B cell (primary cell): ENCODE measurements at regions not wholly inside any gene's neighbourhood (a gene's known extent, or its start where the extent isn't known, plus 50 kb on each side); places are given as distances from the start of the nearest gene placed in this dataset.

Source experiments
- ATAC-seq: fragments of 200-7000 bp; cut with Tn5 transposase; one replicate; pipeline ENCODE4 v1.10.0; 2021; ENCODE audit warnings: low read depth, mild to moderate bottlenecking, moderate number of reproducible peaks, moderate library complexity
- CTCF ChIA-PET: fragments of 350-600 bp; sonication (Branson Sonifier 250); formaldehyde crosslinking; loops from one replicate; lab custom pipeline; 2021; ENCODE audit warnings: antibody characterized with exemption, inconsistent platforms; lab: Charles Lee
- POLR2A ChIA-PET: fragments of 350-600 bp; sonication (Branson Sonifier 250); formaldehyde crosslinking; loops from one replicate; lab custom pipeline; 2021; ENCODE audit warnings: antibody characterized with exemption; lab: Charles Lee
- DNase-seq: peaks from one replicate; pipeline ENCODE4 v3.0.0; 2013
- H2AFZ ChIP-seq: 2 replicates; pipeline ENCODE4 v1.6.1; 2012; ENCODE audit warnings: mild to moderate bottlenecking, low read depth, low read length; ENCODE audit not compliant: insufficient read depth, poor library complexity, severe bottlenecking
- H3K27ac ChIP-seq, 2 donors: 1 replicate in 1 of 2; 2 replicates in 1 of 2; pipeline ENCODE4 v1.5.1; 2012 to 2013; ENCODE audit warnings: low read length in 2 of 2, mild to moderate bottlenecking in 2 of 2, moderate library complexity in 1 of 2
- H3K27me3 ChIP-seq, 4 experiments: fragments of 200-600 bp in 1 of 4; sonication (generic) in 1 of 4; replicated peaks in 1 of 4; 1 replicate in 2 of 4; 2 replicates in 2 of 4; pipeline versions ENCODE4 v1.6.1 to v1.7.0; 2013 to 2016; ENCODE audit warnings: low read length in 3 of 4, mild to moderate bottlenecking in 2 of 4, mixed read lengths in 1 of 4, moderate library complexity in 1 of 4; ENCODE audit not compliant: insufficient read depth in 4 of 4, control insufficient read depth in 3 of 4; ENCODE audit errors: control extremely low read depth in 1 of 4
- H3K36me3 ChIP-seq, 2 experiments: replicated peaks in 1 of 2; 1 replicate in 1 of 2; 2 replicates in 1 of 2; pipeline versions ENCODE4 v1.6.1 to v1.7.1; 2013; ENCODE audit warnings: low read length in 1 of 2; ENCODE audit not compliant: insufficient read depth in 2 of 2, control insufficient read depth in 1 of 2; ENCODE audit errors: control extremely low read depth in 1 of 2, extremely low read depth in 1 of 2
- H3K4me1 ChIP-seq, 2 donors: fragments of 200-600 bp in 1 of 2; sonication (generic) in 1 of 2; 1 replicate in 1 of 2; 2 replicates in 1 of 2; pipeline versions ENCODE4 v1.5.1 to v1.6.1; 2013 to 2017; ENCODE audit warnings: low read length in 2 of 2; ENCODE audit not compliant: control insufficient read depth in 2 of 2, insufficient read depth in 2 of 2
- H3K4me2 ChIP-seq: replicated peaks from 2 replicates; pipeline ENCODE3; 2012; ENCODE audit warnings: mild to moderate bottlenecking, low read depth, low read length; ENCODE audit not compliant: poor library complexity, severe bottlenecking
- H3K4me3 ChIP-seq, 5 experiments: fragments of 200-600 bp in 1 of 5; sonication (generic) in 1 of 5; 1 replicate in 3 of 5; 2 replicates in 2 of 5; pipeline versions ENCODE4 v1.5.1 to v1.7.0; 2011 to 2016; ENCODE audit warnings: low read length in 4 of 5, mild to moderate bottlenecking in 4 of 5, low read depth in 2 of 5, control low read depth in 1 of 5, moderate library complexity in 1 of 5; ENCODE audit not compliant: insufficient read depth in 1 of 5; ENCODE audit errors: control extremely low read depth in 1 of 5, extremely low read depth in 1 of 5
- H3K79me2 ChIP-seq: fragments of 200-600 bp; sonication (generic); one replicate; pipeline ENCODE4 v1.6.0; 2016; ENCODE audit warnings: low read length; ENCODE audit not compliant: control insufficient read depth, insufficient read depth
- H3K9ac ChIP-seq: fragments of 200-600 bp; sonication (generic); 2 replicates; pipeline ENCODE4 v1.6.1; 2017; ENCODE audit warnings: mild to moderate bottlenecking, low read length, moderate library complexity
- H3K9me3 ChIP-seq, 3 donors: one replicate each; pipeline versions ENCODE4 v1.6.1 to v1.7.1; 2013; ENCODE audit warnings: low read length in 2 of 3; ENCODE audit not compliant: control insufficient read depth in 2 of 3, insufficient read depth in 1 of 3; ENCODE audit errors: control extremely low read depth in 1 of 3
- H4K20me1 ChIP-seq: 2 replicates; pipeline ENCODE4 v1.6.0; 2012; ENCODE audit warnings: mild to moderate bottlenecking, low read length; ENCODE audit not compliant: insufficient read depth, control insufficient read depth, poor library complexity, severe bottlenecking
- H3K27ac Mint-ChIP-seq: one replicate; pipeline ENCODE4 v1.8.0; 2021; ENCODE audit warnings: mixed read lengths
- H3K27me3 Mint-ChIP-seq: one replicate; pipeline ENCODE4 v1.8.0; 2021; ENCODE audit warnings: mixed read lengths
- H3K4me1 Mint-ChIP-seq: one replicate; pipeline ENCODE4 v1.8.0; 2021; ENCODE audit warnings: mixed read lengths
- H3K4me3 Mint-ChIP-seq: one replicate; pipeline ENCODE4 v1.8.0; 2021; ENCODE audit warnings: mixed read lengths
- H3K9me3 Mint-ChIP-seq: one replicate; pipeline ENCODE4 v1.8.0; 2022; ENCODE audit warnings: mixed read lengths; ENCODE audit not compliant: insufficient read depth
- EZH2 ChIP-seq: IDR thresholded peaks from 2 replicates; pipeline ENCODE4 v1.6.1; 2012; ENCODE audit warnings: borderline replicate concordance, low read depth, mild to moderate bottlenecking, moderate library complexity, low read length; ENCODE audit not compliant: insufficient read depth, poor library complexity, severe bottlenecking
- WGBS: methylation state at CpG from one replicate; pipeline ENCODE4 v1.1.5; 2013; ENCODE audit warnings: missing lambda C conversion rate; ENCODE audit not compliant: insufficient coverage; 5-methylcytosine and 5-hydroxymethylcytosine counted together
- intact Hi-C: fragments of 100-400 bp; cut with micrococcal nuclease; formaldehyde crosslinking; loops from one replicate; pipeline ENCODE4 v1.10.0; 2022
- TF ChIP-seq, protein P1 (sequence below): fragments of 200-600 bp; IDR thresholded peaks from one replicate; pipeline ENCODE4 v1.8.0; 2022; ENCODE audit warnings: antibody characterized with exemption, mild to moderate bottlenecking

- H3K4me1 Mint-ChIP-seq: peaks cover 10% of the 10 kb centered on the region
- peak overlapping the region; percentile 76 for H3K4me2 ChIP-seq
- H3K4me3 ChIP-seq: no peak overlapping the region
- TF ChIP-seq EZH2: no peak
- TF ChIP-seq, protein P1, sequence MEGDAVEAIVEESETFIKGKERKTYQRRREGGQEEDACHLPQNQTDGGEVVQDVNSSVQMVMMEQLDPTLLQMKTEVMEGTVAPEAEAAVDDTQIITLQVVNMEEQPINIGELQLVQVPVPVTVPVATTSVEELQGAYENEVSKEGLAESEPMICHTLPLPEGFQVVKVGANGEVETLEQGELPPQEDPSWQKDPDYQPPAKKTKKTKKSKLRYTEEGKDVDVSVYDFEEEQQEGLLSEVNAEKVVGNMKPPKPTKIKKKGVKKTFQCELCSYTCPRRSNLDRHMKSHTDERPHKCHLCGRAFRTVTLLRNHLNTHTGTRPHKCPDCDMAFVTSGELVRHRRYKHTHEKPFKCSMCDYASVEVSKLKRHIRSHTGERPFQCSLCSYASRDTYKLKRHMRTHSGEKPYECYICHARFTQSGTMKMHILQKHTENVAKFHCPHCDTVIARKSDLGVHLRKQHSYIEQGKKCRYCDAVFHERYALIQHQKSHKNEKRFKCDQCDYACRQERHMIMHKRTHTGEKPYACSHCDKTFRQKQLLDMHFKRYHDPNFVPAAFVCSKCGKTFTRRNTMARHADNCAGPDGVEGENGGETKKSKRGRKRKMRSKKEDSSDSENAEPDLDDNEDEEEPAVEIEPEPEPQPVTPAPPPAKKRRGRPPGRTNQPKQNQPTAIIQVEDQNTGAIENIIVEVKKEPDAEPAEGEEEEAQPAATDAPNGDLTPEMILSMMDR: no peak
- H3K27me3 Mint-ChIP-seq: peaks cover 66% of the 10 kb centered on the region
- peak overlapping the region; percentile 89 for H3K4me3 Mint-ChIP-seq
- H3K27ac Mint-ChIP-seq: no peak overlapping the region
- H3K9me3 ChIP-seq: peaks cover 0 to 2% (median 0%) of the 10 kb centered on the region in 3 donors
- intact Hi-C loops: no loop called here
- no peaks in the 10 kb centered on the region for H3K79me2 ChIP-seq
- no peak overlapping the region for H2AFZ ChIP-seq
- ChIA-PET CTCF (interaction anchor here (1.0 to 1.3 kb wide), 3 partner anchors 10 to 16 kb away, joined by 3 read pairs; no protein-coding TSS in a partner anchor), POLR2A (no interaction called here)
- no peaks in the 10 kb centered on the region for H3K9me3 Mint-ChIP-seq
- peaks cover 0 to 69% (median 42%) of the 10 kb centered on the region in 4 experiments for H3K27me3 ChIP-seq
- DNase-seq (no peak), ATAC-seq (no peak)
- H3K36me3 ChIP-seq: no peaks in the 10 kb centered on the region
- peaks cover 11 to 19% of the 10 kb centered on the region in 2 donors for H3K4me1 ChIP-seq
- no peak overlapping the region for H3K27ac ChIP-seq
- WGBS: 91% methylated on average over 5 of the region's 8 CpGs
- no peaks in the 10 kb centered on the region for H4K20me1 ChIP-seq
- H3K9ac ChIP-seq: no peak overlapping the region
Observed at GRCh38 chr5:54882841-54883240, 102.6 kb downstream of the ESM1 start.

DNA sequence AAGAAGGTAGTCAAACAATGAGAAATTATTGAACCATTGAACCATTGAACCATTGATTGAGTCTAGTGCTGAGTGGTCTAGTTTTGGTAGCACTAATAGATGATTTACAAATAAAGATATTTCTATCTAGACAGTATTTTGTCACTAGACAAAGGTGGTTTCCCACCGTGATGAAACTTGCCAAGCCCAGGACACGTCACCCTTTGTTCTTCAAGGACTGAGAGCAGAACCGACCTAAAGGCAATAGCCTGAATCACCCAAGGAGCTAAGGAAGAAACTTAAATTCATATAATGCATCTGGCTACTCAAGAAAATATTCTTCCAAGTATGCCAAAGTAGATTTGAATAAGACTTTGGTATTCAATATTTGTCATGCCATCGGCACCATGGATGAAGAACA is 103.3 kb downstream of the ESM1 start:
- POLR2A ChIA-PET: no interaction called here
- H3K79me2 ChIP-seq: no peaks in the 10 kb centered on the region
- H3K36me3 ChIP-seq: no peaks in the 10 kb centered on the region
- WGBS: 73% methylated on average over 2 of the region's 4 CpGs
- H3K4me2 ChIP-seq: no peak overlapping the region
- no peak overlapping the region for H3K27ac ChIP-seq
- CTCF ChIA-PET: interaction anchor here (1.0 to 1.3 kb wide), 3 partner anchors 9 to 15 kb away, joined by 3 read pairs; no protein-coding TSS in a partner anchor
- H3K4me1 Mint-ChIP-seq: peaks cover 10% of the 10 kb centered on the region
- no peak overlapping the region for H3K4me3 Mint-ChIP-seq
- peaks cover 0 to 71% (median 44%) of the 10 kb centered on the region in 4 experiments for H3K27me3 ChIP-seq
- no peak overlapping the region for H3K4me3 ChIP-seq
- H3K4me1 ChIP-seq: peaks cover 11 to 19% of the 10 kb centered on the region in 2 donors
- no peak overlapping the region for H3K9ac ChIP-seq
- intact Hi-C loops: no loop called here
- H3K9me3 Mint-ChIP-seq: no peaks in the 10 kb centered on the region
- ATAC-seq (no peak), DNase-seq (no peak)
- H2AFZ ChIP-seq: no peak overlapping the region
- H3K9me3 ChIP-seq: peaks cover 0 to 2% (median 0%) of the 10 kb centered on the region in 3 donors
- H3K27me3 Mint-ChIP-seq: peaks cover 62% of the 10 kb centered on the region
- no peaks in the 10 kb centered on the region for H4K20me1 ChIP-seq
- H3K27ac Mint-ChIP-seq: no peak overlapping the region
- TF ChIP-seq EZH2: no peak
- TF ChIP-seq, protein P1: no peak
